RCC 7860 (cell line): ENCODE measurements at regions not wholly inside any gene's neighbourhood (a gene's known extent, or its start where the extent isn't known, plus 50 kb on each side); places are given as distances from the start of the nearest gene placed in this dataset.

Source experiments
- DNase-seq: peaks from one replicate; pipeline ENCODE4 v3.0.0-alpha.2; 2015; ENCODE audit warnings: low spot score
- FAIRE-seq: peaks from 2 replicates; lab custom pipeline; 2012; peaks lifted over from hg19 to GRCh38; lab: Jason Lieb, UNC

DNA sequence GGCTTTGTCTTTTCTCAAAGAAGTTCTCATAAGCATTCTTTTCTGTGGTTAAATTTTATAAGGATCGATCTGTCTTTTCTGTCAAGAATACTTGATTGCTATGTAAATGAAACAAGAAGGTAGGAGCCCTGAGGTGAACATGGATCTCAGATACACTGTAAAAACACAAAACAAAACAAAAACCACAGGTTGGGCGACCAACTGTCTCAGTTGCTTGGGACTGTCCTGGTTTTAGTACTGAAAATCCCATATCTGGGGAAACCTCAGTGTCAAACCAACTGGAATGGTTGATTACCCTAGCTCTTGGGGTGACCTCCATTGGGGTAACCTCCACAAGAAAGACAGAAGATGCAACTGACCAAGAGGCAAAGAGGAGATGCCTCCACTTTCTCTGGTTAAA is 55.8 kb upstream of the TMEM178A start:
- FAIRE-seq (no peak), DNase-seq (no peak)

- FAIRE-seq = no peak
- DNase-seq = no peak
Observed at GRCh38 chr2:39615675-39616074, 50.0 kb upstream of the TMEM178A start.
